ENCODE measurements at regions not wholly inside any gene's neighbourhood (a gene's known extent, or its start where the extent isn't known, plus 50 kb on each side); places are given as distances from the start of the nearest gene placed in this dataset.

DNA sequence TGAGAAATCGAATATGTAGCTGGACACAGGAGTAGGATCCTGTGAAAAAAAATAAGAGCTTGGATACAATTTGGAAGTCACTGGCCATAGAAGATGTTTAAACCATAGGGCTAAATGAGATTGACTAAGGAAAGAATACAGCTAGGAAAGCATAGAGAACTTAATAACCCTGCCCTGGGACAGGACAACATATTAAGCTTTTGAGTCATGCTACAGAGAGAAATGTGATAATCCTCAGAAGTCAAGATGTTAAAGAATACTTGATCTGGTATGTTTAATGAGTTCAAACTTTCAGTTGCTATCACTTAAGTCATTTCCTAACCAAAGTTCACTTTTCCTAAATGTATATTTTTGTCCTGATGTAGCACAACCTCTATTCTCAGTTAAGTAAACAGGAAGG, 154.6 kb upstream of the TSHZ2 start:
- intact Hi-C loops (cut with DNase I, micrococcal nuclease) = no loop called here

DNA sequence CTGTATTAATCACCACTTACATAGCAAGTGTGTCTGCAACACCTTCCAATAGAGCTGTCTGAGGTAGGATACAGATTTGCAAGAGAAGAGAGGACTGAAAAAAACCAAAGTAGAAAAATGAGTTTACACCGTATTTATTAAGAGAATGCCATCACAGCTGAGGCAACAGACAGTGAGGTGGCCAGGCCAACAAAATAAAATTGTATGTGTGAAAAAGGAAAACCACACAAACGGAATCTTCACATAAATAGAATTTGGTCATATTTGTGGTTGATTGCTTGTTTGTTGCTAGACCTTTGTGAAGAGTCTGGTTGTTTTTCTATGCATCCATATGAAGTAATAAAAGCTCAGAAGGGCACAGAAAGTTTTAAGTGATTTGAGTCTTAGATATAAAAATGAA, 157.8 kb upstream of the TSHZ2 start:
- no peak for ATAC-seq (ENCODE audit: poor library complexity)
- Histone ChIP-seq H3K9me3 (ENCODE audit: control insufficient read depth in 1 of 2, insufficient read depth in 1 of 2, low read length in 2 of 2) (no peaks in the 10 kb centered on the region), H3K27me3 (ENCODE audit: control insufficient read depth in 1 of 2, insufficient read depth in 2 of 2, low read length in 2 of 2) (peaks cover 0 to 2% of the 10 kb centered on the region in 2 experiments), H3K4me1 (ENCODE audit: insufficient read depth, low read length) (no peaks in the 10 kb centered on the region), H3K36me3 (ENCODE audit: insufficient read depth, low read length) (no peaks in the 10 kb centered on the region), H3K27ac (ENCODE audit: low read depth in 1 of 2, low read length in 2 of 2) (no peak overlapping the region), H3K4me3 (ENCODE audit: low read length) (no peak overlapping the region)
- no peaks in the 10 kb centered on the region for H3K4me1 Mint-ChIP-seq (ENCODE audit: low read depth)
- no peaks in the 10 kb centered on the region for H3K36me3 Mint-ChIP-seq (ENCODE audit: low read depth)
- H3K9me3 Mint-ChIP-seq = no peaks in the 10 kb centered on the region
- H3K27ac Mint-ChIP-seq = no peak overlapping the region
- intact Hi-C loops (cut with DNase I, micrococcal nuclease) = no loop called here
- DNase-seq = no peak
- peaks cover 26% of the 10 kb centered on the region for H3K27me3 Mint-ChIP-seq
- H3K4me3 Mint-ChIP-seq = no peak overlapping the region
- CTCF ChIA-PET = no interaction called here
- TF ChIP-seq CTCF (IDR thresholded peaks at IDR 0.05) = no peak
- POLR2A ChIA-PET = no interaction called here

More for the DNA sequence above, 154.6 kb upstream of the TSHZ2 start:
- Histone ChIP-seq H3K36me3 (ENCODE audit: insufficient read depth, low read length) (no peaks in the 10 kb centered on the region), H3K4me1 (ENCODE audit: insufficient read depth, low read length) (no peaks in the 10 kb centered on the region), H3K27me3 (ENCODE audit: control insufficient read depth in 1 of 2, insufficient read depth in 2 of 2, low read length in 2 of 2) (peaks cover 0 to 2% of the 10 kb centered on the region in 2 experiments), H3K4me3 (ENCODE audit: low read length) (no peak overlapping the region), H3K27ac (ENCODE audit: low read depth in 1 of 2, low read length in 2 of 2) (no peak overlapping the region), H3K9me3 (ENCODE audit: control insufficient read depth in 1 of 2, insufficient read depth in 1 of 2, low read length in 2 of 2) (no peaks in the 10 kb centered on the region)
- TF ChIP-seq CTCF (IDR thresholded peaks at IDR 0.05) = no peak
- DNase-seq (no peak), ATAC-seq (ENCODE audit: poor library complexity) (no peak)
- no peaks in the 10 kb centered on the region for H3K36me3 Mint-ChIP-seq (ENCODE audit: low read depth)
- H3K4me1 Mint-ChIP-seq (ENCODE audit: low read depth) = no peaks in the 10 kb centered on the region
- H3K27me3 Mint-ChIP-seq = peaks cover 11% of the 10 kb centered on the region
- H3K27ac Mint-ChIP-seq = no peak overlapping the region
- H3K4me3 Mint-ChIP-seq = no peak overlapping the region
- CTCF ChIA-PET = no interaction called here
- POLR2A ChIA-PET = interaction anchor here (0.7 kb wide), 1 partner anchor 130 kb away, joined by 3 read pairs; no protein-coding TSS in a partner anchor
- H3K9me3 Mint-ChIP-seq = no peaks in the 10 kb centered on the region

DNA sequence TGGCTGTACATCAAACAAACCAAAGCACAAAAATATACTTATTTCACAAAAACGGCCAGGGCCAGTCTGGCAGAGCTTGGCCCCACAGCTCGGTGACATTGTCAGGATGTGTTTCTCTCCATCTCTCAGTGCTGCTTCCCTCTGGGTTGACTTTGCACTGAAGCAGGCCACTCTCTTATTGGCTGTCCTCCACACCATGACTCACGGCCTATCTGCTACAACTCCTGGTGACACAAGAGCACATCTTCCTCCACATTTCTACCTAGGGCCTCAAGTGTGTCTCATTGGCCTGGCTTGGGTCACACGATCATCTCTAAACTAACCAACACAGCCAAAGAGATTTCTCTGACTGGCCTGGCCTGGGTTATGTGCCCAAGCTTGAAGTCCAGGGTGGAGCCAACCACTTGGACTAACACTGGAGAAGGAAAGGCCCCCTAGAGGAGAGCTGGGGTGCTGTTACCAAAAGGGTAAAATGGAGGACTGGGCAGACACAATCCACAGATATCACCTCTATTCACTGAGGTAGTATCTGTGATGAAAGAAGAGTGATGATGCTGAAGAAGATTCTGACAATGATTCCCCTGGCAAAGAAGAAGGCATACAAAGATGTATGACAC, 159.8 kb upstream of the TSHZ2 start:
- peaks cover 29% of the 10 kb centered on the region for H3K27me3 Mint-ChIP-seq
- CTCF ChIA-PET = no interaction called here
- intact Hi-C loops (cut with DNase I, micrococcal nuclease) = no loop called here
- H3K4me3 Mint-ChIP-seq = no peak overlapping the region
- DNase-seq (no peak), ATAC-seq (ENCODE audit: poor library complexity) (no peak)
- Histone ChIP-seq H3K27me3 (ENCODE audit: control insufficient read depth in 1 of 2, insufficient read depth in 2 of 2, low read length in 2 of 2) (peaks cover 0 to 2% of the 10 kb centered on the region in 2 experiments), H3K36me3 (ENCODE audit: insufficient read depth, low read length) (no peaks in the 10 kb centered on the region), H3K27ac (ENCODE audit: low read depth in 1 of 2, low read length in 2 of 2) (no peak overlapping the region), H3K4me3 (ENCODE audit: low read length) (no peak overlapping the region), H3K4me1 (ENCODE audit: insufficient read depth, low read length) (no peaks in the 10 kb centered on the region), H3K9me3 (ENCODE audit: control insufficient read depth in 1 of 2, insufficient read depth in 1 of 2, low read length in 2 of 2) (no peaks in the 10 kb centered on the region)
- no peaks in the 10 kb centered on the region for H3K4me1 Mint-ChIP-seq (ENCODE audit: low read depth)
- POLR2A ChIA-PET = no interaction called here
- H3K27ac Mint-ChIP-seq = no peak overlapping the region
- H3K36me3 Mint-ChIP-seq (ENCODE audit: low read depth) = no peaks in the 10 kb centered on the region
- no peak for TF ChIP-seq CTCF (IDR thresholded peaks at IDR 0.05)
- H3K9me3 Mint-ChIP-seq = no peaks in the 10 kb centered on the region
